NCI-H524 (cell line): ENCODE measurements at regions not wholly inside any gene's neighbourhood (a gene's known extent, or its start where the extent isn't known, plus 50 kb on each side); places are given as distances from the start of the nearest gene placed in this dataset.

Source experiments
- DNase-seq, 2 experiments: peaks; one replicate each; lab custom pipeline; 2025; lab: John Stamatoyannopoulos, UW

- DNase-seq: no peak
These were observed 53.1 kb upstream of the UBL3 start for GRCh38 chr13:29903543-29903942.

GRCh38 chr13:29902632-29903305 is 52.4 kb upstream of the UBL3 start:
- DNase-seq: no peak

GRCh38 chr13:29901710-29902631 is 51.6 kb upstream of the UBL3 start:
- DNase-seq: peak; percentile 27 to 61
